Breast epithelium (tissue), 4 donors: ENCODE measurements at regions not wholly inside any gene's neighbourhood (a gene's known extent, or its start where the extent isn't known, plus 50 kb on each side); places are given as distances from the start of the nearest gene placed in this dataset.

ENCODE experiments used
- DNase-seq, 2 donors: peaks; one replicate each; pipeline ENCODE4 v3.0.0-alpha.2; 2019; ENCODE audit warnings: low spot score in 2 of 2
- H3K27ac ChIP-seq, 2 donors: fragments of 200-600 bp; sonication (generic) in 1 of 2; one replicate each; pipeline ENCODE4 v1.5.1; 2016 to 2019; ENCODE audit warnings: mild to moderate bottlenecking in 1 of 2
- H3K27me3 ChIP-seq, 2 donors: fragments of 200-600 bp; sonication (generic) in 1 of 2; one replicate each; pipeline versions ENCODE4 v1.5.1 to v1.6.0; 2017 to 2019; ENCODE audit warnings: control low read depth in 1 of 2, mild to moderate bottlenecking in 1 of 2
- H3K36me3 ChIP-seq: fragments of 200-600 bp; one replicate; pipeline ENCODE4 v1.5.1; 2019
- H3K4me1 ChIP-seq, 2 donors: fragments of 200-600 bp; sonication (generic); one replicate each; pipeline ENCODE4 v1.5.1; 2016 to 2019; ENCODE audit warnings: control low read depth in 1 of 2
- H3K4me3 ChIP-seq, 3 donors: fragments of 200-600 bp; sonication (generic); 1 replicate in 2 of 3; 2 replicates in 1 of 3; pipeline ENCODE4 v1.5.1; 2016 to 2019; ENCODE audit warnings: mild to moderate bottlenecking in 3 of 3, moderate library complexity in 2 of 3
- H3K9me3 ChIP-seq, 2 donors: fragments of 200-600 bp; sonication (generic) in 1 of 2; one replicate each; pipeline ENCODE4 v1.5.1; 2016 to 2019; ENCODE audit warnings: control low read depth in 1 of 2
- POLR2A ChIP-seq: fragments of 450-650 bp; IDR thresholded peaks from one replicate; pipeline ENCODE4 v1.6.1; 2016; ENCODE audit warnings: antibody characterized with exemption, mild to moderate bottlenecking, moderate library complexity
- POLR2AphosphoS5 ChIP-seq, 3 donors: sonication (generic); formaldehyde crosslinking; IDR thresholded peaks; one replicate each; pipeline ENCODE4 v1.6.1; 2017; ENCODE audit warnings: antibody characterized with exemption in 3 of 3
- intact Hi-C: fragments of 100-400 bp; cut with DNase I; formaldehyde crosslinking; loops from one replicate; pipeline ENCODE4 v1.15.1; 2023; ENCODE audit warnings: low total_unique reads
- TF ChIP-seq, protein P1 (sequence below), 3 donors: fragments of 450-650 bp; IDR thresholded peaks; one replicate each; pipeline ENCODE4 v1.5.1; 2016 to 2017; ENCODE audit warnings: antibody characterized with exemption in 3 of 3, mild to moderate bottlenecking in 3 of 3, moderate library complexity in 3 of 3

DNA sequence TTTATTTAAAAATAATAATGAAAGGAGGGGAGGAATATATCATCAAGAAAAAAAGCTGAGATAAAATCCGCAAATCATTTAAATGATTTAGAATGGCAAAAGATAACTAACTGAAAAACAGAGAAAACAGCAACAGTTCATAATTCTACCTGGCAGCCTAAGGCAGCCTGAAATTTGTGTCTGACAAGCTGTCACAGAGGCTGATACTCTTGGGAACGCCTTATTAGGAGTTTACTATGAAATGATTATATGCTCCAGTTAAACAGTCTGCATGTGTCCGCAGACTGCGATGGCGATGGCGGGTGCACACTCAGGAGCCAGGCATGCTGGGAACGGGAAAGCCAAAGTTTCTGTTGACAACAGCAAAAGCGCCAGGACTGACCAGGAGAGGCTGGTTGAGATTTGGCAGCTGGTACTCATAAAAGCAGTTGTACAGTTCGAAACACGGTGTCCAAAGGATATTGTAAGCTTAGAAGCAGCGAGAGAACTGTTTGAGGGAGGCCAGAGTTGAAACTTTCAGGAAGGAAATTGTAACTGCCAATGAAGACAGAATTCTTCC lies 172.9 kb upstream of the MPPED2 start:
- no peaks in the 10 kb centered on the region for H3K4me1 ChIP-seq
- H3K27me3 ChIP-seq, result no peaks in the 10 kb centered on the region
- H3K9me3 ChIP-seq, result peaks cover 5 to 17% of the 10 kb centered on the region in 2 donors
- H3K27ac ChIP-seq, result no peak overlapping the region
- intact Hi-C loops, result no loop called here
- DNase-seq, result no peak
- no peaks in the 10 kb centered on the region for H3K36me3 ChIP-seq
- H3K4me3 ChIP-seq, result no peak overlapping the region
- TF ChIP-seq, protein P1, sequence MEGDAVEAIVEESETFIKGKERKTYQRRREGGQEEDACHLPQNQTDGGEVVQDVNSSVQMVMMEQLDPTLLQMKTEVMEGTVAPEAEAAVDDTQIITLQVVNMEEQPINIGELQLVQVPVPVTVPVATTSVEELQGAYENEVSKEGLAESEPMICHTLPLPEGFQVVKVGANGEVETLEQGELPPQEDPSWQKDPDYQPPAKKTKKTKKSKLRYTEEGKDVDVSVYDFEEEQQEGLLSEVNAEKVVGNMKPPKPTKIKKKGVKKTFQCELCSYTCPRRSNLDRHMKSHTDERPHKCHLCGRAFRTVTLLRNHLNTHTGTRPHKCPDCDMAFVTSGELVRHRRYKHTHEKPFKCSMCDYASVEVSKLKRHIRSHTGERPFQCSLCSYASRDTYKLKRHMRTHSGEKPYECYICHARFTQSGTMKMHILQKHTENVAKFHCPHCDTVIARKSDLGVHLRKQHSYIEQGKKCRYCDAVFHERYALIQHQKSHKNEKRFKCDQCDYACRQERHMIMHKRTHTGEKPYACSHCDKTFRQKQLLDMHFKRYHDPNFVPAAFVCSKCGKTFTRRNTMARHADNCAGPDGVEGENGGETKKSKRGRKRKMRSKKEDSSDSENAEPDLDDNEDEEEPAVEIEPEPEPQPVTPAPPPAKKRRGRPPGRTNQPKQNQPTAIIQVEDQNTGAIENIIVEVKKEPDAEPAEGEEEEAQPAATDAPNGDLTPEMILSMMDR (IDR thresholded peaks at IDR 0.05), result no peak
- TF ChIP-seq POLR2AphosphoS5 (IDR thresholded peaks at IDR 0.05) (no peak), POLR2A (no peak)

DNA sequence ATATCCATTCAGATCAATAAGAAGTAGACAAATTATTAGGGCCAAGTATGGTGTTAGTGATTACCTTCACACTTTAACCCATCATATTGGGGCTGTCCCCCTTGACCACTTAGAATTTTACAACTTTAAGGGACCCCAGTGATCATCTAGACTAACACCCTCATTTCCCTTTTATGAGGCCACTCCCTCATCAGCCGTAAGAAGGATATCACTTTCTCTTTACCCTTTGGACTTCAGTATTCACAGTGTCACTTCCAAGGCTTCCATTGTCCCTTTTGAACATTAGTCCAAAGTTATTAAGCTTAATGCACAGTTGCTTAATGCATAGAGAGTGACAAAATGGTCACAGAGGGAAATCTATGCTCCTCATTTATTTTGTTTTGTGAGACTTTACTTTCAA lies 172.4 kb upstream of the MPPED2 start:
- Histone ChIP-seq H3K36me3 (no peaks in the 10 kb centered on the region), H3K4me1 (no peaks in the 10 kb centered on the region), H3K9me3 (peaks cover 5 to 17% of the 10 kb centered on the region in 2 donors), H3K27ac (no peak overlapping the region), H3K4me3 (no peak overlapping the region), H3K27me3 (no peaks in the 10 kb centered on the region)
- intact Hi-C loops, result no loop called here
- TF ChIP-seq POLR2AphosphoS5 (IDR thresholded peaks at IDR 0.05) (no peak), POLR2A (no peak)
- TF ChIP-seq, protein P1 (IDR thresholded peaks at IDR 0.05), result no peak
- DNase-seq, result no peak

DNA sequence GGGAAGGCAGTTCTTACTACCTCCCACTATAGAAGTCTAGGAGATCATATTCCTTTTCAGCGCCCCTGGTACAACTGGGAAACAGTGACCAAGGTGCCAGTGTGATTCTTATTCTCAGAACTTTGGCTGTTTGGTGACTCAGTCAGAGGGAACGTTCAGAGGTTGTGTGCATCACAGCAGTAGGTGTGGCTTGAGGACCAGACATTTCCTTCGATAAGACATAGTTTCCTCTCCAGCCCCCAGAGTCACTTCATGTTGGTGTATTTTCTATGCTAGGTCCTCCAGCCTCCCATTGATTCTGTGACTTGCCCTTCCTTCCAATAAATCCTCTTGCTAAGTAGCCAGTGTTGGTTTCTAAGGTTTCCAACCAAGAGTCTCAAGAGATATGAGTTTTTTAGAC lies 171.9 kb upstream of the MPPED2 start:
- Histone ChIP-seq H3K27me3 (no peaks in the 10 kb centered on the region), H3K4me1 (no peaks in the 10 kb centered on the region), H3K27ac (no peak overlapping the region), H3K36me3 (no peaks in the 10 kb centered on the region), H3K4me3 (no peak overlapping the region), H3K9me3 (peaks cover 5 to 14% of the 10 kb centered on the region in 2 donors)
- DNase-seq, result no peak
- intact Hi-C loops, result no loop called here
- TF ChIP-seq, protein P1 (IDR thresholded peaks at IDR 0.05), result no peak
- no peak for TF ChIP-seq POLR2A
- TF ChIP-seq POLR2AphosphoS5 (IDR thresholded peaks at IDR 0.05), result no peak

DNA sequence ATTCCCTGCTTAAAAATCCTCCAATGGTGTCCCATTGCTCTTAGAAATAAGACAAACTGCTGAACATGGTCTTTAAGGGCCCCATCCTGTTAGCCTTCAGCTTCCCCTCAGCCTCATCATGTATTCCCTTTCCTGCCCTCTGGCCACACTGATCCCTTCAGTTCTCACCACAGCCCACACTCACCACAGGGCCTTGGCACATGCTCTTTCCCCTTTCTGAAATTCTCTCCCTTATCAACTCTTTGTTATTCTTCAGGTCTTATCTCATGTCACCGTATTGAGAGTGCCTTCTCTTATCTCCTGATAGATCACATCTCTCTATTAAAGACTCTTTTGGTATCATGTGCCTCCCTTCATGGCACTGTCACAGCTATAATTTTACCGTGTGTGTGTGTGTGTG lies 167.8 kb upstream of the MPPED2 start:
- Histone ChIP-seq H3K27me3 (no peaks in the 10 kb centered on the region), H3K9me3 (no peaks in the 10 kb centered on the region), H3K4me1 (no peaks in the 10 kb centered on the region), H3K36me3 (no peaks in the 10 kb centered on the region), H3K27ac (no peak overlapping the region), H3K4me3 (no peak overlapping the region)
- intact Hi-C loops, result no loop called here
- TF ChIP-seq, protein P1 (IDR thresholded peaks at IDR 0.05), result no peak
- DNase-seq, result no peak

DNA sequence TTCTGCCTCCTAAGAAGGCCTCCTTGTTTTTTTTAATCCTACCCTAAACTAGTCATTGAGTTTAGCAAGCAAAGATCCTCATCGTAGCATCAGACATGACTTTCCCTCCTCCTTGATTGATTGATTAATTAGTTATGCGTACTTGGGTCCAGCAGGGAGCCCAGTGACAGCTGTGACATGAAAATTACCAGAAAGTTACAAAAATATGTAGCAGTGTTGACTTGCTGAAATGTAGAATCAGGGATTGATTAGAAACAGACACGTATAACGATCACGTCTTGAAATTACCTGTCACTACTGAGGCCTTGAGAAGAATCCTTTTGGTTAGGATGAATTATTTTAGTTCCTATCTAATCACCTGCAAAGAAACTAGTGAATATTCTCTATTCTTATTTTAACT lies 167.4 kb upstream of the MPPED2 start:
- no peak for DNase-seq
- TF ChIP-seq, protein P1 (IDR thresholded peaks at IDR 0.05), result no peak
- no peak for TF ChIP-seq POLR2AphosphoS5 (IDR thresholded peaks at IDR 0.05)
- no peak for TF ChIP-seq POLR2A
- intact Hi-C loops, result no loop called here
- Histone ChIP-seq H3K4me3 (no peak overlapping the region), H3K9me3 (peaks cover 0 to 1% of the 10 kb centered on the region in 2 donors), H3K27ac (no peak overlapping the region), H3K4me1 (no peaks in the 10 kb centered on the region), H3K27me3 (no peaks in the 10 kb centered on the region), H3K36me3 (no peaks in the 10 kb centered on the region)
